Sigmoid colon (tissue), 6 donors: ENCODE measurements at regions not wholly inside any gene's neighbourhood (a gene's known extent, or its start where the extent isn't known, plus 50 kb on each side); places are given as distances from the start of the nearest gene placed in this dataset.

Source experiments
- DNase-seq: peaks from one replicate; pipeline ENCODE4 v3.0.0-alpha.2; 2019
- H3K27ac ChIP-seq, 4 donors: fragments of 200-600 bp; sonication (generic); one replicate each; pipeline ENCODE4 v1.5.1; 2016 to 2019; ENCODE audit warnings: mild to moderate bottlenecking in 1 of 4
- H3K27me3 ChIP-seq, 3 donors: fragments of 200-600 bp; sonication (generic); one replicate each; pipeline ENCODE4 v1.5.1; 2019; ENCODE audit warnings: mild to moderate bottlenecking in 1 of 3
- H3K36me3 ChIP-seq, 4 donors: fragments of 200-600 bp; sonication (generic); one replicate each; pipeline ENCODE4 v1.5.1; 2016 to 2019
- H3K4me1 ChIP-seq, 4 donors: fragments of 200-600 bp; sonication (generic); one replicate each; pipeline ENCODE4 v1.5.1; 2017 to 2019
- H3K4me3 ChIP-seq, 4 donors: fragments of 200-600 bp; sonication (generic); one replicate each; pipeline ENCODE4 v1.5.1; 2017 to 2019; ENCODE audit warnings: mild to moderate bottlenecking in 2 of 4, moderate library complexity in 1 of 4
- H3K9me3 ChIP-seq, 4 donors: fragments of 200-600 bp in 3 of 4; sonication (generic) in 3 of 4; one replicate each; pipeline versions ENCODE4 v1.5.1 to v1.6.1; 2013 to 2019
- EP300 ChIP-seq, 4 donors: sonication (generic); formaldehyde crosslinking; IDR thresholded peaks; one replicate each; pipeline ENCODE4 v1.6.1; 2017; ENCODE audit warnings: antibody characterized with exemption in 4 of 4
- POLR2A ChIP-seq, 2 donors: fragments of 450-650 bp; IDR thresholded peaks; one replicate each; pipeline ENCODE4 v1.6.1; 2016; ENCODE audit warnings: antibody characterized with exemption in 2 of 2, mild to moderate bottlenecking in 2 of 2, moderate library complexity in 2 of 2
- POLR2AphosphoS5 ChIP-seq, 4 donors: sonication (generic); formaldehyde crosslinking; IDR thresholded peaks; one replicate each; pipeline ENCODE4 v1.6.1; 2017; ENCODE audit warnings: antibody characterized with exemption in 4 of 4
- WGBS, 2 donors: extraction: QIAGEN DNeasy Blood & Tissue Kit; methylation state at CpG; one replicate each; pipeline ENCODE4 v1.1.7; 2013; 5-methylcytosine and 5-hydroxymethylcytosine counted together
- intact Hi-C: fragments of 100-400 bp; cut with DNase I; formaldehyde crosslinking; loops from one replicate; pipeline ENCODE4 v1.15.1; 2023
- TF ChIP-seq, protein P1 (sequence below), 4 experiments: fragments of 450-650 bp in 3 of 4; fragments of 200-600 bp in 1 of 4; IDR thresholded peaks; one replicate each; pipeline ENCODE4 v1.5.1; 2016 to 2019; ENCODE audit warnings: antibody characterized with exemption in 4 of 4, mild to moderate bottlenecking in 3 of 4, moderate library complexity in 2 of 4
- donor health status: healthy with polysubstance abuse.
- donor health status: healthy.

DNA sequence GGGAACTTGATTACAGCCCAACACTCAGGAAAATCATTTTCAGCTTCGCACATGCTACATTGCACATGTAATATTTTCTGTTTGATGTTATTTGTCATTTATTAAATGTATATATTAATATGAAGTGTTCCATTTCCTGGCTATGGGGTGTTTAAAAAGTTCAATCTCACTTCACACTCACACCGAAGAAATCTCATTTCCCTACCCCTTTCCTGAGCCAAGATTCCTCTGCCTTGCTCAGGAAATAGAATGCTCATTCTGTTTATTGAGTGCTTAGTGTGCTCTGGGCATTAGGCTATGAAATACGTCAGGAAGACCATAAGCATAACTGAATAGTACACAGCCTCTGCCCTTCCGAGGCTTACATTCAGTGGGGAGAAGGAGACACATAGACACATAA lies 331.9 kb upstream of the TSHZ3 start:
- DNase-seq: no peak
- Histone ChIP-seq H3K36me3 (no peaks in the 10 kb centered on the region), H3K27me3 (no peaks in the 10 kb centered on the region), H3K9me3 (no peaks in the 10 kb centered on the region), H3K4me1 (no peaks in the 10 kb centered on the region), H3K27ac (no peak overlapping the region), H3K4me3 (no peak overlapping the region)
- TF ChIP-seq POLR2AphosphoS5 (IDR thresholded peaks at IDR 0.05): no peak
- TF ChIP-seq, protein P1, sequence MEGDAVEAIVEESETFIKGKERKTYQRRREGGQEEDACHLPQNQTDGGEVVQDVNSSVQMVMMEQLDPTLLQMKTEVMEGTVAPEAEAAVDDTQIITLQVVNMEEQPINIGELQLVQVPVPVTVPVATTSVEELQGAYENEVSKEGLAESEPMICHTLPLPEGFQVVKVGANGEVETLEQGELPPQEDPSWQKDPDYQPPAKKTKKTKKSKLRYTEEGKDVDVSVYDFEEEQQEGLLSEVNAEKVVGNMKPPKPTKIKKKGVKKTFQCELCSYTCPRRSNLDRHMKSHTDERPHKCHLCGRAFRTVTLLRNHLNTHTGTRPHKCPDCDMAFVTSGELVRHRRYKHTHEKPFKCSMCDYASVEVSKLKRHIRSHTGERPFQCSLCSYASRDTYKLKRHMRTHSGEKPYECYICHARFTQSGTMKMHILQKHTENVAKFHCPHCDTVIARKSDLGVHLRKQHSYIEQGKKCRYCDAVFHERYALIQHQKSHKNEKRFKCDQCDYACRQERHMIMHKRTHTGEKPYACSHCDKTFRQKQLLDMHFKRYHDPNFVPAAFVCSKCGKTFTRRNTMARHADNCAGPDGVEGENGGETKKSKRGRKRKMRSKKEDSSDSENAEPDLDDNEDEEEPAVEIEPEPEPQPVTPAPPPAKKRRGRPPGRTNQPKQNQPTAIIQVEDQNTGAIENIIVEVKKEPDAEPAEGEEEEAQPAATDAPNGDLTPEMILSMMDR (IDR thresholded peaks at IDR 0.05): no peak
- no peak for TF ChIP-seq POLR2A (IDR thresholded peaks at IDR 0.05)
- no peak for TF ChIP-seq EP300 (IDR thresholded peaks at IDR 0.05)
- 64 to 68% methylated on average over 4 of the region's 4 CpGs for WGBS, 2 donors
- intact Hi-C loops: no loop called here

DNA sequence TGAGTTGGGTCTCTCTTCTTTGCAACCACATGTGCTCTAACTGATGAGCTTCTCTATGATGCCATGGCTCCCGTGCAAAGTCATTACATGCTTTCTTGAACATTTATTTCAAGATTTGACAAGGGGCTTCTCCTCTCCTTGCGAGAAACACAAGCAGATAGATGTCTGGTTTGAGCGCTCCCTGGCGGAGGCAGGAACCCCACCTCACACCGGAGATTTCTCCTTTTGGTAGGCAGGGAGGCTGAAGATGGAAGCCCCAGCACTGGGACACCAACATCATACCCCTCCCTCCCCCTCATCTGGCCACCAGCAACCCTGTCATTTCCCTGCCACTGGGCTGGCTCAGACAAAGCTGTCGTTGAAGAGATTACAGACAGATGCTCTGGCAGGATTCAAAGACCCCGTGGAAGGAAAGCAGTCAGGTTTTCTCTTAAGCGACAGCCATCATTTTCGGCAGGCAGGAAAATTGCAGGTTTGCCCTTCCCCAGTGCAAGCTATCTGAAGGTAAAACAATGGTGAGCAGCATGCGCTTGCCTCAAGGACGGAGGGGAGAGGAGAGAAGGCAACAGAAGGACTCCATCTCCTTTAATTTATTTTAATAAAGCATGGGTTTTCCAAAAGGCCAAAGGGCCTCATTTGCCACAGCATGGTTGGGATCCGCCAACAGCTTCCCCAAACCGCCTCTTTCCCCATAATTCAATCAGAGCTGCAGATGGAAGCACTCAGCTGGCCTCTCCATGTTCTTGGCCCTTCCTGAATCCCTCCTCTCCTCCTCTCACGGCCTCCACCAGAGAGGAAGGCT lies 344.1 kb upstream of the TSHZ3 start:
- DNase-seq: no peak
- no peaks in the 10 kb centered on the region for H3K9me3 ChIP-seq
- WGBS, 2 donors: 86% methylated on average over 14 of the region's 14 CpGs
- no peaks in the 10 kb centered on the region for H3K4me1 ChIP-seq
- no peaks in the 10 kb centered on the region for H3K36me3 ChIP-seq
- H3K27me3 ChIP-seq: no peaks in the 10 kb centered on the region
- intact Hi-C loops: no loop called here
- H3K4me3 ChIP-seq: no peak overlapping the region
- H3K27ac ChIP-seq: no peak overlapping the region
- no peak for TF ChIP-seq POLR2AphosphoS5 (IDR thresholded peaks at IDR 0.05)
- TF ChIP-seq, protein P1 (IDR thresholded peaks at IDR 0.05): no peak
- no peak for TF ChIP-seq EP300 (IDR thresholded peaks at IDR 0.05)
- TF ChIP-seq POLR2A (IDR thresholded peaks at IDR 0.05): no peak

DNA sequence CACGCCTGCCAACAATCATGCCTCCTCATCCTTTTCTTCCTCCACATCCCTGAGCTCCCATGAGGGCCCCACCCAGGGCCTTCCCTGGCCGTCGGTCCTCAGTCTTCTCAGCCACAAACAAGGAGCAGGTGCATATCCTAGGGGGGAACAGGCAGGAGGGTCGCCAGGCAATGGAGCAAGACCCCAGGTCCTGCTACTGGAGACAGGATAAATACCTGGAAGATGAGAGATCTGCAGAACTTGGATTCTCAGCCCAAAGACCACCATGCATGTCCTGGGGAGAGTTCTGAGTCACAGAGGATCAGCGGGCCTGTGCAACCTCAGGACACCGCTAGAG lies 344.7 kb upstream of the TSHZ3 start:
- no peak for DNase-seq
- TF ChIP-seq POLR2AphosphoS5 (IDR thresholded peaks at IDR 0.05): no peak
- no peak for TF ChIP-seq EP300 (IDR thresholded peaks at IDR 0.05)
- TF ChIP-seq, protein P1 (IDR thresholded peaks at IDR 0.05): no peak
- TF ChIP-seq POLR2A (IDR thresholded peaks at IDR 0.05): no peak
- no peak overlapping the region for H3K4me3 ChIP-seq

DNA sequence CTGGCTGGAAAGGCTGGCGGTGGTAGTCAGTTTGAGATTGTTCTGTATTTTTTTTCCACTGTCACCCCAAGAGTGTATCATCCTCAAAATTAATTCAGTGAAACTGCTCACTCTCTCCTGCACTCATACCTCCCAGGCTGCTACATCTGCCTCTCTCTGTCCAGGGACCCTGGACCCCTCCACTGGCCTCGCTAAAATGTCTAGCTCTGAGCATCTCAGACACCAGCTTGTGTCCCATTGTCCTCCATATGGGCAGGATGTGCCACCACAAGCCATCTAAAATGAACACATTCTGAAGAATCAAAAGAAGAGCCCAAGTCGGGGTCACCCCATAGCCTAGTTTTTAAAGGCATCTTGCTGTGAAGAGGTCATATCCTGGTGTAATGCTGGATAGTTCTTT lies 345.5 kb upstream of the TSHZ3 start:
- WGBS, 2 donors: 79 to 88% methylated on average over 3 of the region's 3 CpGs
- H3K27me3 ChIP-seq: no peaks in the 10 kb centered on the region
- TF ChIP-seq EP300 (IDR thresholded peaks at IDR 0.05) (no peak), POLR2A (IDR thresholded peaks at IDR 0.05) (no peak), POLR2AphosphoS5 (IDR thresholded peaks at IDR 0.05) (no peak)
- TF ChIP-seq, protein P1 (IDR thresholded peaks at IDR 0.05): no peak
- no peaks in the 10 kb centered on the region for H3K36me3 ChIP-seq
- no peak overlapping the region for H3K4me3 ChIP-seq
- no peak overlapping the region for H3K27ac ChIP-seq
- DNase-seq: no peak
- intact Hi-C loops: no loop called here
- no peaks in the 10 kb centered on the region for H3K4me1 ChIP-seq
- no peaks in the 10 kb centered on the region for H3K9me3 ChIP-seq

More for the DNA sequence above, 344.7 kb upstream of the TSHZ3 start:
- intact Hi-C loops: no loop called here
- H3K9me3 ChIP-seq: no peaks in the 10 kb centered on the region
- H3K36me3 ChIP-seq: no peaks in the 10 kb centered on the region
- no peaks in the 10 kb centered on the region for H3K27me3 ChIP-seq
- no peaks in the 10 kb centered on the region for H3K4me1 ChIP-seq
- no peak overlapping the region for H3K27ac ChIP-seq
- WGBS, 2 donors: 77 to 85% methylated on average over 6 of the region's 6 CpGs

DNA sequence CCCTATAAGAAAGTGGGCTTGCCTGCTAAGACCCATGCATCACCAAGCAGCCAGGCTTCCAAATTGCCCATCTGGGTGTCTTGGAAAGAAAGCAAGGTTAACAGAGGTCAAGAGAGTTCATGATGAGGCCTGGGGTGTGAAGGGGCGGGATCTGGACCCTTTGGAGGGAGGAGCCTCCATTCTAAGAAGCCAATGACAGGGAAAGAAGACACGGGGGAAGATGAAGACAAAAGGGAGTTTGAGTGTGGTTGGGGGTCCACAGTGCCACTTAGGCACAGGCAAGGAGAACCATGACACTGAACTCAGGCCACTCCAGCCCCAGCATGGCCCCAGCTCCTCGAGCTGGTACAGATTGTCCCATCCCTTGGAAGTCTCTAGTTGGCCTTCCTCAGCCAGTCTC lies 350.2 kb upstream of the TSHZ3 start:
- Histone ChIP-seq H3K4me1 (no peaks in the 10 kb centered on the region), H3K36me3 (no peaks in the 10 kb centered on the region), H3K9me3 (peaks cover 0 to 6% (median 1%) of the 10 kb centered on the region in 4 donors), H3K4me3 (no peak overlapping the region), H3K27me3 (no peaks in the 10 kb centered on the region), H3K27ac (no peak overlapping the region)
- no peak for DNase-seq
- 37 to 79% methylated on average over 3 of the region's 3 CpGs for WGBS, 2 donors
- TF ChIP-seq POLR2AphosphoS5 (IDR thresholded peaks at IDR 0.05): no peak
- TF ChIP-seq POLR2A (IDR thresholded peaks at IDR 0.05): no peak
- TF ChIP-seq EP300 (IDR thresholded peaks at IDR 0.05): no peak
- TF ChIP-seq, protein P1 (IDR thresholded peaks at IDR 0.05): no peak
- intact Hi-C loops: no loop called here
